ENCODE measurements at regions not wholly inside any gene's neighbourhood (a gene's known extent, or its start where the extent isn't known, plus 50 kb on each side); places are given as distances from the start of the nearest gene placed in this dataset.

DNA sequence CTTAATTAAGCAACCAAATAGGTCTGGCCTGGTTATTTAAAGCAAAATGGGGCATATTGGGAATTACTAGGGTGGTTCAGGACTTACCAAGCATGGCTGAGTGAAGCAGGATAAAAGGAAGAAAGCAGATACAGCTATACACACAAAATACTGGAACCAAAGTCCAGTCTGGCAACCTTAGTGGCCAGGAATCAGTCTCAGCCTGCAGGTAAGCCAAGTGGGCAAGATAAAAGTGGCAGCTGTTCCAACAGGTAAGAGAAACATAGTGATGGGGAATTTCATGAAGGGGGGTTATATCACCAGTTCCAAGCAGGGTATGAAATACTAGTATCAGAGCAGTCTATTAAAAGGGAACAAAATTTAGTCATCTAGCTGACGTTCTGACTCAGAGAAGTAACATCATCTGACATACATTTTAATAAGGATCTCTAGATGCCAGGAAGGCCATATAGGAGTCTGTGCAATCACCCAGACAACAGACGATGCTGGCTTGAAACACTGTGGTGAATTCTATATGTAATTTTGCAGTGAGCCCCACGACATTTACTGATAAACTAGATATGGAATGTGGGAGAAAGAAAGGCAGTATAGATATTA, 292.1 kb upstream of the HSF2 start:
- DNase-seq (ENCODE audit: low read depth): no peak
- H3K4me3 ChIP-seq (ENCODE audit: low read depth, low read length): no peak overlapping the region

GRCh38 chr6:122109075-122109474, 290.4 kb upstream of the HSF2 start:
- DNase-seq (ENCODE audit: low read depth): no peak
- no peak overlapping the region for H3K4me3 ChIP-seq (ENCODE audit: low read depth, low read length)

DNA sequence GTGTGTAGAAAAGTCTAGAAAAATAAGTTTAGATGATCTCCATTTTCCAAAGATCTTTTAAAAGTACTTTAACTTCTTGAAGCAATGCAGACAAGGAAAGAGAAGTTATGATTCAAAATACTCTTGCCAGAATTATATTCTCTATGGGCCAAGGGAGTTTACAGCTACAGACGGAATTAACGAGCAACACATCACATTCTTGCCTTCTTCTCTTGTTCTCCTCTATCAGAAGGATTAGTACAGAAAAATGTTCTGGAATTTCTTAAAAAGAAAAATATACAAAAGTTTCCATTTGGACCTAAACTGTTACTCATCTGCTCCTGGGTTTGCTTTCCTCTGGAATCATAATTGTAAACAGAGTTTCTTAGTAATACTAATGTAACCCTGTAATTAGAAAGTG, 284.7 kb upstream of the HSF2 start:
- no peak overlapping the region for H3K4me3 ChIP-seq (ENCODE audit: low read depth, low read length)
- DNase-seq (ENCODE audit: low read depth): no peak

GRCh38 chr6:122116119-122116834, 283.2 kb upstream of the HSF2 start:
- no peak for DNase-seq (ENCODE audit: low read depth)
- no peak overlapping the region for H3K4me3 ChIP-seq (ENCODE audit: low read depth, low read length)

- no peak for DNase-seq (ENCODE audit: low read depth)
- H3K4me3 ChIP-seq (ENCODE audit: low read depth, low read length): no peak overlapping the region
Measured at GRCh38 chr6:122116835-122117627, 282.4 kb upstream of the HSF2 start.

DNA sequence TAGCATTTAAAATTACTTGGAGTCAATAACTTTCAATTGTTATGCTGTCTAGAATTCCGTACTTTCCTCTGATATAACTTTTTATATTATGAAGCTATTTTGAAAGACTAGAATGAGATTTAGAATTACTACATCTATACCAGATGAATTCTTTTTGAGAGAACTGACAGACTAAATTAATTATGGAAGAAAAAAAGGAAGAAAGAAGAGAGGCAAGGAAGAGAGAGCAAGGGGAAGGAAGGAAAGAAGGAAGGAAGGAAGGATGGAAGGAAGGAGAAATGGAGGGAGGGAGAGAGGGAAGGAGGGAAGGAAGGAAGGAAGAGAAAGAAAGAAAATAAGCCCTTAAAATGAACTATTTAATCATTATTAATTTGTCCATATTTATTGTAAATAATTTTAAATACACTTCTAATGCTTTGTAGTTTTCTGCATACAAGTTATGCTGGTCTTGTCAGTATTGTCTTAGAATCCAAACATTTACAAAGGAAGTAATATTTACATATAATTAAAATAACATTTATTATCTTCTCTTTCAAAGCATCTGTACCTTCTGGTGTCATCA, 280.4 kb upstream of the HSF2 start:
- no peak for DNase-seq (ENCODE audit: low read depth)
- no peak overlapping the region for H3K4me3 ChIP-seq (ENCODE audit: low read depth, low read length)

GRCh38 chr6:122122202-122122601, 277.2 kb upstream of the HSF2 start:
- DNase-seq (ENCODE audit: low read depth): no peak
- no peak overlapping the region for H3K4me3 ChIP-seq (ENCODE audit: low read depth, low read length)

DNA sequence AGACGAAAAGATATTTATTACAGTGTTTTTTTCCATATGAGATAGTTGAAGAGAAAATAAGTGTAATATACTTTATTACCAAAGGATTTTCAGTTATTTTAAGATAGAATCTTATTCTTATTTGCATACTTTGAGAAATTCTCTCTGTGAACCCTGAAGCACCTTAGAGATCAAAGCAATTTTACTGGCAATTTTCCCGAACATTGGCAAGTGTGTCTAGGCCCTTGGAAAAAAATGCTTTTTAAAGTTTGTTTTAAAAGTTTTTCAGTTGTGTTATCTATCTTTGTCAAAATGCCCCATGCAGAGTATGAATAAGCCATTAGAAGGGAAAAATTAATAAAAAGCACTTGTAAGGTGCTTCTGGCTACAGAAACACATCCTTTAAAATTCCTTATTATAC, 276.8 kb upstream of the HSF2 start:
- no peak for DNase-seq (ENCODE audit: low read depth)
- H3K4me3 ChIP-seq (ENCODE audit: low read depth, low read length): no peak overlapping the region

GRCh38 chr6:122124908-122125307, 274.5 kb upstream of the HSF2 start:
- DNase-seq (ENCODE audit: low read depth): no peak
- H3K4me3 ChIP-seq (ENCODE audit: low read depth, low read length): no peak overlapping the region

- no peak for DNase-seq (ENCODE audit: low read depth)
- H3K4me3 ChIP-seq (ENCODE audit: low read depth, low read length): no peak overlapping the region
Measured at GRCh38 chr6:122126894-122127293, 272.6 kb upstream of the HSF2 start.

- DNase-seq (ENCODE audit: low read depth): no peak
- H3K4me3 ChIP-seq (ENCODE audit: low read depth, low read length): no peak overlapping the region
Measured at GRCh38 chr6:122128445-122128844, 271.0 kb upstream of the HSF2 start.

GRCh38 chr6:122129313-122130025, 270.0 kb upstream of the HSF2 start:
- DNase-seq (ENCODE audit: low read depth): no peak
- no peak overlapping the region for H3K4me3 ChIP-seq (ENCODE audit: low read depth, low read length)

GRCh38 chr6:122130026-122130348, 269.5 kb upstream of the HSF2 start:
- H3K4me3 ChIP-seq (ENCODE audit: low read depth, low read length): no peak overlapping the region

DNA sequence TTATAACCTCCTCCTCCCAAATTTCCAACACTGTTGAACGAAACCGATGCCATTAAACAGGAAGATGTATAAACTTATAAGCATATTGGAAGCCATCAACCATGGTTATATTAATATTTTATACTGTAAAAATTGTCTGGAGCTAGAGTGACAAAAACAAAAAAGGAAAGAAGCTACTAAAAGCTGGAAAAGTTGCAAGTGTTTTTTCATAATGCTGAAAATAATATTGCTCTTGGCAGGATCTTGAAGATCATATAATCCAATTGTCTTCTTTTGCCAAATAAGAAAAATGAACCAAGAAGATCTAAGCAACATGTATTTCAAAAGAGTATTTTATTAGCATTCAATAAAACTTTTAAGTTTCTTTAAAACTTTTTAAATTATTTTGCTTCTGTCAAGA, 268.9 kb upstream of the HSF2 start:
- no peak overlapping the region for H3K4me3 ChIP-seq (ENCODE audit: low read depth, low read length)
- no peak for DNase-seq (ENCODE audit: low read depth)

More at GRCh38 chr6:122130026-122130348, 269.5 kb upstream of the HSF2 start:
- DNase-seq (ENCODE audit: low read depth): no peak

DNA sequence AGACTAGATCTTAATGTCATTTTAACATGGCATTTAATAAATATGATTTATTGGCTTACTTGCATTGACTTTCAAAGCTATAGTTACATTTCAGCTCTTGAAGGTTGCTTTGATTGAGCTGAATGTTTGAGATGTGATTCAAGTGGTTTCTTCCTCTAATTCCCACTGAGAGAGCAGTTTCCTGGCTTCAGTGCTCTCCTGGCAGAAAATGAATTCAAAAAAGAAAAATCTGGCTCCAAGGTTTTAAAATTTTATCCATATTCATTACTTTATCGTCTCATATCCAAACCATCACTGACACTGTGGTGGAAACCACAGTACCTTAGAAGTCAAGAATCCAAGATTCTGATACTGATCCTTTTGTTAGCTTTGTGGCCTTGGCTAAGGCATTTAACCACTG, 263.1 kb upstream of the HSF2 start:
- no peak overlapping the region for H3K4me3 ChIP-seq (ENCODE audit: low read depth, low read length)
- DNase-seq (ENCODE audit: low read depth): no peak

- no peak overlapping the region for H3K4me3 ChIP-seq (ENCODE audit: low read depth, low read length)
- no peak for DNase-seq (ENCODE audit: low read depth)
Measured at GRCh38 chr6:122140031-122140430, 259.4 kb upstream of the HSF2 start.

DNA sequence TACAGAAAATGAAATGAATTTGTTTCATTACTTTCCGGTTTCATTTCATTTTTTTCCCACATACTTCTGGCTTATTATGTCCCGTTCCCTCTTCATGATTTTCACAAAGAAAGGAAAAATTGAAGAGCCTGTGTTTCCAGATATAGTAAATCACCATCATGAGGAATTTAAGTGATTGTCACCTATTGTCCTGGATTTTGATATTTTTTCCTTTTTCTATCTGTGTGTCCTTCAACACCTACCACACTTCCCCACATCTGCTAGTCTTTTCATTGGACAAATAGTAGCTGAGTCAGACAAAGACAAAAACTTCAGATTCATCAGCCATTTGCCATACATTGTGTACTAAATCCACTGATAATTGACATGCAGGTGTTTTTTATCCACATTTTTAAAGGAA, 258.2 kb upstream of the HSF2 start:
- no peak overlapping the region for H3K4me3 ChIP-seq (ENCODE audit: low read depth, low read length)
- DNase-seq (ENCODE audit: low read depth): no peak

DNA sequence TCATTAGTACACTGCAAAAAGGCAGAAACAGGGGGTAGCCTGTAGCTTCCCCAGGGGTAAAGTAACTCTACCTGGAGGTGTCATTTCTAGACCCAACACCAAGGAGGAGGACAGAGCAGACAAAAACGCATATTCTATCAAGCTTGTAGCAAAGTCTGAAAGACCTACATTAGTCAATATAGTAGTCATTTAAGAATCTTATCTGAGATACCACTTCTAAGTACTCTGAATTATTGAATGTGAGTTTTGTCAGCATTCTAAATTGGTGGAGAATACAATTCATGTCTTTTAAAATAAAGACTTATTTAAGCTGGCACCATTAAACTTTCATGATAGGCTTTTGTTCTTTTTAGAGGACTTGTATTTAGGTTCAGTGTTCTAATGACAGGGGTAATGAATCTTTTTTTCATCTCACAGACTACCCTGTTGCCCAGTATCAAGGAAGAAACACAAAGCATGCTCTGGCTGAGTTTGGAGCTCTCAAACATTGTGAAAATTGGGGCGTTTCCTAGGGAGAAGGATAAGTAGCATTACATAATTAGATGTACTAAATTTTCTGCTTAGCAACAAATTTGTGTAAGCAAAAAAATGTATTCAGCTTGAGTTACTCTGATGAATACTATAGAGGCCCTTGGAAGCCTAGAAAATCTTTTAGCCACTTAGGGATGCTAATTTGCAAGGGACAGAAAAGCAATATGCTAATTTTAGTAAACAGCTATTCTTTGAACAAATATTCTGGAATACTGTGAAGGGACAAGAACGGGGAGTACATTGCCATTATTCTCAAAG, 255.4 kb upstream of the HSF2 start:
- DNase-seq (ENCODE audit: low read depth): no peak
- no peak overlapping the region for H3K4me3 ChIP-seq (ENCODE audit: low read depth, low read length)

DNA sequence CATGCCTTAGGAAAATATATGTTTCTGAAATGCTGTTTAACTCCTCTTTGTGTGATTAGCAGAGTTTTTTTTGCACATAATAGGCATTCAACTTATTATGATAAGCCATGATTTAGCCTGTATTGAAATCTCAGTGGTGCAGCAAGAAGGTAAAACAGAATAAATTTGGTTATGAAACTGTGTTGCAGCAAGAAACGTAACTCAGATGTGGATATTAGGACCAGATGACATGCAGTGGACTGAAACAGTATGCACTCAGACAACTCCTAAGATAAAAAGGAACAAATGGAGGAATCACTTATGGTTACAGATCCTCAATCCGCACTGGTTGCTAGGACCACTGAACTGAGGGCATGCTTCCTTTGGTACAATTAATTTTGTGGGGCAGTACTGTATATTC, 254.2 kb upstream of the HSF2 start:
- no peak for DNase-seq (ENCODE audit: low read depth)
- no peak overlapping the region for H3K4me3 ChIP-seq (ENCODE audit: low read depth, low read length)
